Lower leg skin (tissue), 3 donors: ENCODE measurements at regions not wholly inside any gene's neighbourhood (a gene's known extent, or its start where the extent isn't known, plus 50 kb on each side); places are given as distances from the start of the nearest gene placed in this dataset.

ENCODE experiments used
- POLR2A ChIP-seq, 2 donors: fragments of 450-650 bp; IDR thresholded peaks; one replicate each; pipeline ENCODE4 v1.6.1; 2016 to 2017; ENCODE audit warnings: antibody characterized with exemption in 2 of 2, mild to moderate bottlenecking in 1 of 2, moderate library complexity in 1 of 2
- TF ChIP-seq, protein P1 (sequence below), 3 donors: fragments of 450-650 bp; IDR thresholded peaks; one replicate each; pipeline ENCODE4 v1.5.1; 2016; ENCODE audit warnings: antibody characterized with exemption in 3 of 3, mild to moderate bottlenecking in 3 of 3, moderate library complexity in 2 of 3

DNA sequence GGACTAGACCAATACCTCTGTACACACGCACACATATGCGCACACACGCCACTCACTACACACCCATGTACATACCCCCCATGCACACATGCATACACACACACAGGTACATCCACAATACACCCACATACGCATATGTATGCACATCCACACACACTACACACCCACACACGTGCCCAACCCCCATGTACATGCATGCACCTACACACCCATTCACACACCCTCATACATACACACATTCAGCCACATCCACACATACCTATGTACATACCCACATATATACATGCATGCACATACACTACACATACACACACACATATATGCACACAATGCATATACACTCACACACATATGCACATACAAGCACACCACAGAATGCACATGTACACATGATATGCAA lies 107.1 kb downstream of the GADD45G start:
- TF ChIP-seq, protein P1, sequence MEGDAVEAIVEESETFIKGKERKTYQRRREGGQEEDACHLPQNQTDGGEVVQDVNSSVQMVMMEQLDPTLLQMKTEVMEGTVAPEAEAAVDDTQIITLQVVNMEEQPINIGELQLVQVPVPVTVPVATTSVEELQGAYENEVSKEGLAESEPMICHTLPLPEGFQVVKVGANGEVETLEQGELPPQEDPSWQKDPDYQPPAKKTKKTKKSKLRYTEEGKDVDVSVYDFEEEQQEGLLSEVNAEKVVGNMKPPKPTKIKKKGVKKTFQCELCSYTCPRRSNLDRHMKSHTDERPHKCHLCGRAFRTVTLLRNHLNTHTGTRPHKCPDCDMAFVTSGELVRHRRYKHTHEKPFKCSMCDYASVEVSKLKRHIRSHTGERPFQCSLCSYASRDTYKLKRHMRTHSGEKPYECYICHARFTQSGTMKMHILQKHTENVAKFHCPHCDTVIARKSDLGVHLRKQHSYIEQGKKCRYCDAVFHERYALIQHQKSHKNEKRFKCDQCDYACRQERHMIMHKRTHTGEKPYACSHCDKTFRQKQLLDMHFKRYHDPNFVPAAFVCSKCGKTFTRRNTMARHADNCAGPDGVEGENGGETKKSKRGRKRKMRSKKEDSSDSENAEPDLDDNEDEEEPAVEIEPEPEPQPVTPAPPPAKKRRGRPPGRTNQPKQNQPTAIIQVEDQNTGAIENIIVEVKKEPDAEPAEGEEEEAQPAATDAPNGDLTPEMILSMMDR (IDR thresholded peaks at IDR 0.05): no peak
- TF ChIP-seq POLR2A (IDR thresholded peaks at IDR 0.05): no peak
